ENCODE measurements at regions not wholly inside any gene's neighbourhood (a gene's known extent, or its start where the extent isn't known, plus 50 kb on each side); places are given as distances from the start of the nearest gene placed in this dataset.

DNA sequence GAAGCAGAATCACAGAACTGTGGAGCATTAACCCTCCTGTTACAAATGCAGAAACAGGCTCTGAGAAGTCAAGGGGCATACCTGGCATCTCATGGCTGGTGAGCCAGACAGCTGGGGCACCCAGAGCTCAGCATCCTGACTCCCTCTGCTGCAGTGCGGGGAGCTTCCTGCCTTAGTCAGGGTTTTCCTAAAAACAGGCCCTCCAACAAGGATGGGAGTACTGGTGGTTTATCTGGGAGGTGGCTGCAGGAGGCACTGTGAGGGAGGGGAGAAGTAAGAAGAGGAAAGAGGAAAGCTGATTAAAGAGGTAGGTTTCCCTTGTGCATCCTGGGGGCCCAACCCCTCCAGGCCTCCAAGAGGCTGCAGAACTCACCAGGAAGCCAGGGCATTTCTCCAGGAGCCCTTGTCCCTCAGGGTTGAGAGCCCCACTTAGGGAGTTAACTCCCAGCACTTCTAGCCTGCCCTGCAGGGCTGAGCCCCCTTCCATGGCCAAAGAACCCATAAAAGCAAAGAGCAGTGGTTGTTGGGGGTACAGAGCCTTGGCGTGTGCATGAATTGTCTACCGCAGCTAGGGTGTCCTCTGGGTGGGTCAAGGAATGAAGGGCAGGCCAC is 261.5 kb upstream of the RPL38 start:
- TF ChIP-seq CTCF (IDR thresholded peaks at IDR 0.05) (no peak), EZH2 (IDR thresholded peaks at IDR 0.05; ENCODE audit: borderline replicate concordance, insufficient read depth, low read depth, low read length, poor library complexity, severe bottlenecking) (no peak)

All from B cell (primary cell).